ENCODE measurements at regions not wholly inside any gene's neighbourhood (a gene's known extent, or its start where the extent isn't known, plus 50 kb on each side); places are given as distances from the start of the nearest gene placed in this dataset.

DNA sequence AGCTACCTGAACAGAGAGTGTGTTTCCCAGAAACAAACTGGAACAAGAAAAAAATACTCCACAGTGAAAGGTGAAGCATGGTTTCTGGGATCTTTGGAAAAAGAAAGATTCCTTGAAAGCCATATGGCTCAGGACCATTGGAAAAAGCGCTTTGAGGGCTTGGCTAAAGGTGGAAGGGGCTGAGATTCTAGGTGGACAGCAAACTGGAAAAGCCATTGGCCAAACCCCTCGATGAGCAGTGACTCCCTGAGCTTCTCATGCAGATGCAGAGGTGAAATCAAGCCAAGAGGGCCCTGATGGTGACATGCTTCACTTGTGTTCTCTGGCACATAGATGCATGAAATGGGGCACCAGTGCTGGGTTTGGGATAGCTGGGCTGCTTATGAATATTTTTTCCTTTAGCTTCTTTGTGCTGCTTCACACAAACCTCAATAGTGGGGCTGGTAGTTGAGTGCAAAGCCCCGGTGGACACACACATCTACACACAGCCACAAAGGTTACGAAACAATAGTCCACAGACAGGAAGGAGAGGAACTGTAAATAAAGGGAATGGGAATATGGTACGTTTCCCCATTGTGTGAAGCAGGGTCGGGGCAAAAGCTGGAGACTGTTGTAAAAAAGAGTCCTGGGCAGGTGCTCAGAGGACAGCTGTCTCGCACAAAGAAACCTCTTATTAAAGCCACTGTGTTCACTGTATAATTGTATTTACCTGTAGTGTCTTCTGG, 117.8 kb downstream of the FOXA2 start:
- DNase-seq (ENCODE audit: low read depth in 2 of 2) = no peak

DNA sequence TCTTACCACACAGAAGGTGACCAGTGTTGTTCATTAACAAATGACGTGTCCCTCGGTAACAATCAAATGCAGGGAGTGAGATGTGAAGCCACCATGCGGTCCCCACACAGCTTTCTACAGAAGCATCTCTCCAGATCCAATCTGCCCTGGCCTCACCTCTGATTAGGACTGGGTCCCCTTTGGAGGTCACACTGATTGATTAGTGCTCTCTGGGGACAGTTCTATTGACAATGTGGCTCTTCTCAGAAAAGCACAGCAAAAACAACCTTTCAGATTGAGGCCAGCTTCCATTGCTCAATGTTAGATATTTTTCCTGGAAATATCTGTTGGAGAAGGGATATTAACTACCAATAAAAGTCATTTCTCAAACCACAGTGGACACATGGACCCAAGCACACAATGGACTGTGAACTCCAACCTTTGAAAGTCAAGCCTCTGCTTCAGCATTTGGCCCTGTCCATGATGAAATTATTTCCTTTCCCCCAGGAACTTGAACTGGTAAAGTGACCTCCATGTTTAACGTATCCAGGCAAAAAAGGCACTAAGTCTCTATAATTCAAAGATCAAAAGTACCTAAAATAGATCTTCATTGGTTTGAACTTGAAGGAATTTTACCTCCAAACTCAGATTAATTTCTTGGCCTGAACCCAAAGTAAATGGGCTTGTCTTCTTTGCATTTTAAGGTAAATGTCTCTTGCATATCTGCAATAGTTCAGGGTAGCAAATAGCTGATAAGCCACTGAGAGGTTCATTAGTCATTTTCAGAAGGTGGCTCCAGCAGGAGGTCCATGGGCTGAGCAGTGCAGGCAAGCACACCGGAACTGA, 118.5 kb downstream of the FOXA2 start:
- DNase-seq (ENCODE audit: low read depth in 2 of 2) = no peak

DNA sequence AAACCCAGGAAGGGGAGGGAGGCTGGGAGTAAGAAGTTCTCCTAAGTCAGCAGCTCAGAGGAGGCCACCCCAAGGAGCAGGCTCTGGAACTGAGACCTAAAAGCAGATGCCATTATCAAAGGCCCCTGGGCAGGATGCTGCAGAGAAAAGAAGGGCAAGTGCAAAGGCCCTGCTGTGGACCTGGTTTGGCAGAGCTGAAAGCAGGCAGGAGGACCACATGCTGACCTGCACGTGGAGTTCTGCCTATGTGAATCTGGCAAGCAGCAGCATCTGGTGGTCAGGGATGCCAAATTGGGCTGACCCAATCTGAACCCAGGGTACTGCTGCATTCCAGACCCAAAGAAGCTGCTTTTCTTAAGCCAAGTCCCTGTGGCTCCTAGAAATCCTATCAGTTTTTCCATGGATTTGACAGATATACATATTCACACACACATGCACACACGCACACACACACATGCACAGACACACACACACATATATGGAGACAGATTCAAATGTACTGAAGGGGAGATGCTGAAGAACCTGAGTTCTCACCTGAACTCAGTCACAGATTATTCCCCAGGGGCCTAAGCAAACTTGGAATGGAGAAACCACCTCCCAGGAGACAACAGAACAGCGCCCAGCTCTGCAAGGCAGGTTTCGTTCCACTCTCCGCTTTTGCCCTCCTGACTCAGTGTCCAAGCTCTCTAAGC, 119.9 kb downstream of the FOXA2 start:
- no peak for DNase-seq (ENCODE audit: low read depth in 2 of 2)

DNA sequence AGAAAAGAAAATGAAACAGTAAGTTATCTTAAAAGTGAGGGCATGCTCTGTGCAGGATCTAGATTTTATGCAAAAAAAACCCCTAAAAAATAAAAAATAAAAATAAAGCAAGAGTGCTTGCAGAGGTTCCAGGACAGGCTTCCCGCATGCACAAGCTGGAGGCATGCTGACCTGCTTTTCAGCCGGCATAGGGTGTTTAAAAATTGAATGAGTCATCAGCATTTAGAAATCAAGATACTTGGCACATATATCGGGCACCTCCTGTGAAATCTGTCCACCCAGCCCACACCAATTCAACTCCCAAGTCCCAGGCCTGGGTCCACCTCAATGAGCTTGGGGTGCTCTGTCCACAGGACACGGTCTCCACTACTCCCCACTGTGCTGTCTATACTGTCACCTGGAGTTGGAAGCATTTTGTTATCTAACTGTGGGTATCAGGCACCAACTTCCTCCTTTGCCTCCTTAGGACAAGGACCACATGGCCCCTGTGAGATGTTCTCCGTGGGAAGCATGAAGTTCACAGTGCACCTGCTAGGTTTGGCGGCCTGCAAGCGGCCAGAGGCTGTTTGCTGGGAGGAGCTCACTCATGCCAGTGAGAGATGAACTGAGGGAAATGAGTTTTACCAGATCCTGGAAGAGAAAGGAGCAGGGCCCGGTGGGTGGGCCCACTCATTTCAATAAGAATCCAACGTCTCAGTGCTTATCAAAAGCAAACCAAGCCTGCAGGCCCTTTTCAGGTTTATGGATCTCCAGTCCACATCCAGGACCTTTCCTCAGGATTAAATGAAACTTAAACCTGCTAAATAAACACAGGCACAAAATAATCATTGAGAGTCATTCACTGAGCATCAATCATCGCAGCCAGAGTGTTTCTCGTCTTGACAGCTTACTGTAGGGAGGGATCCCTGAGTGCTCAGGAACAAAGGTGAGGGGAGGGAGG, 121.1 kb downstream of the FOXA2 start:
- no peak for DNase-seq (ENCODE audit: low read depth in 2 of 2)

DNA sequence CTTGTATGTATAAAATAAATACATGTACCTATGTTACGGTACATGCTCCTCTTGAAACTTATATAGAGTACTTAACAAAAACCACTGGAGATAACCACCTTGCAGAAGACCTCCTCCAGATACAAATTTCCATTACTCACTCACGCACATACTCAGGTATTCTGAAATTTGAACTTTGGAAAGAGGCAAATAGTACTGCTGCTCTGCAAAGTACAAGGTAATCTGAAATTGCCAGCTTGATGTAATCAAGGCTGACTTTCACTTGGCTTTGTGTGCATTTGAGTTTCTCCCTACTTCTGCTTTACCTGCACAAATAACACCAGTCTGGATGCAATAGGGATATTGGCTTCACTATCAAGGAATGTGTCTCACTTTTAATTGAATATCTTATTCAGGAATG, 123.6 kb downstream of the FOXA2 start:
- DNase-seq (ENCODE audit: low read depth in 2 of 2) = no peak

DNA sequence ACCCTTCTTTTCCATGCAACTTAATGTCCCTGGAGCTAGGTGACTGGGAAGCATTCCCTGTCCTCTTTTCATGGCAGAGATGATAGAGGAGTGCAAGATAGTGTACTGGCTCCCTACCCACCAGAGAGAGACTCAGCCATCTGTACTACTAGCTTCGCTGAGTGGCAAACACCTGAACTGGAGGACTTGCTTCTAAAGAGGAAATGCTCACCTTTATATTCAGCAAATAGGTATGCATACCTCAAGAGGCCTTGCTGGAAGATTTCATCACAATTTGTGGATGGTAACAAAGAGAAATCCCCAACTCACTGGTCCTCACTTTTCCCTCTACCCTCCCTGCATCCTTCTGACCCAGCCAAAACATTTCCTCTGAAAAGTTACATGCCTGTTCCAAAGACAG, 124.1 kb downstream of the FOXA2 start:
- DNase-seq (ENCODE audit: low read depth in 2 of 2) = no peak

DNA sequence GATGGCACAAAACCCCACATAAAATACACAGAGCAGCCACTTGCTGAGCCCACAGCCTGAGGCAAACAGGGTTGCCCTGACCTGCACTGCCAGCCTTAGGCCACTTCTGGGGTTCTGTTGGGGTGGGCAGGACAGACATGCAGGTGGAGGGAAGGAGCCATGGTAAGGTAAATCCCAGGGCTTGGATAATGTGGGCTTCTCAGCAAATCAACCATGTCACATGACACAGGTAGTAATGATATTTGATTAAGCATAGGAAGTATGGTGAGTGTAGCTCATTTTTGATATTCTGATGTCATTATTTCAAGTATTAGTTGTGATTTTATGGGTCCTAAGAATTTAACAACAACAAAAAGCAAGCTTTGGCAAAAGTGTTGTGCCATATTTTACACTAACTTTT, 124.6 kb downstream of the FOXA2 start:
- DNase-seq (ENCODE audit: low read depth in 2 of 2) = no peak

DNA sequence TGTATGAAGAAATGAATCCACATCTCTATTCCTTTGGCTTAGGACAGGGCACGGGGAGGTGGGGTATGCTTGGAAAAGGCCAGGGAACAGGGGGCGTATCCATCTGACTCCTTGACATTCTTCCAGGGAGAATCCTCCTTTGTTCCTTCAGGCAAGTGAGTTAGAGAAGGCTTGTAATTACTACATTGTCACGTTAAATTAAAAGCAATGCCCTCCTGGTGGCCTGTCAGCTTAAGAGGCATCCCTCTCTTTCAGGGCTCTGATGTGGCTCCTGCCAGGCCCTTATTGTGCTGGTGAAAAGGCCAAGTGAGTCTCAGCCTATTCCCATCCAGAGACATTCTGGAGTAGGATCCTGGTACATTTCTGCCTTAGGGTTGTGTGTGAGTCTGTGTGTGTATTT, 128.3 kb downstream of the FOXA2 start:
- DNase-seq (ENCODE audit: low read depth in 2 of 2) = no peak

DNA sequence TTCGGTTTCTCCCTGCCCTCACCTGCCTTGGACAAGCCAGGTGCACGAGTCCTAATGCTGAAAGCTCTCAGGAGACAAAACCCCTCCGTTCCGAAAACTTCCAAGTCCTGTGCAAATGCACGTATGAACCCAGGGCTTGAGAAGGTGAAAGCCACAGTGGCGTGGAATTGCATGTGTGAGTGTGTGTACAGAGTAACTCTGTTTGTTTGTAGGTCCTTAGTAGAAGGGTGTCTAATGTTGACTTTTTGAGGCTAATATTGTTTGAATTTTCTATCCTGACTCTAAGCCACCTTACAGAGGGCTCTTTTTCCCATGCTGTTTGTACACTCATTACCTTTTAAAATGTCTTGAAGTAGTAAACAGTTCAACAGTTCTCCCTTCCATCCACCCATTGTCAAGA, 129.1 kb downstream of the FOXA2 start:
- no peak for DNase-seq (ENCODE audit: low read depth in 2 of 2)

DNA sequence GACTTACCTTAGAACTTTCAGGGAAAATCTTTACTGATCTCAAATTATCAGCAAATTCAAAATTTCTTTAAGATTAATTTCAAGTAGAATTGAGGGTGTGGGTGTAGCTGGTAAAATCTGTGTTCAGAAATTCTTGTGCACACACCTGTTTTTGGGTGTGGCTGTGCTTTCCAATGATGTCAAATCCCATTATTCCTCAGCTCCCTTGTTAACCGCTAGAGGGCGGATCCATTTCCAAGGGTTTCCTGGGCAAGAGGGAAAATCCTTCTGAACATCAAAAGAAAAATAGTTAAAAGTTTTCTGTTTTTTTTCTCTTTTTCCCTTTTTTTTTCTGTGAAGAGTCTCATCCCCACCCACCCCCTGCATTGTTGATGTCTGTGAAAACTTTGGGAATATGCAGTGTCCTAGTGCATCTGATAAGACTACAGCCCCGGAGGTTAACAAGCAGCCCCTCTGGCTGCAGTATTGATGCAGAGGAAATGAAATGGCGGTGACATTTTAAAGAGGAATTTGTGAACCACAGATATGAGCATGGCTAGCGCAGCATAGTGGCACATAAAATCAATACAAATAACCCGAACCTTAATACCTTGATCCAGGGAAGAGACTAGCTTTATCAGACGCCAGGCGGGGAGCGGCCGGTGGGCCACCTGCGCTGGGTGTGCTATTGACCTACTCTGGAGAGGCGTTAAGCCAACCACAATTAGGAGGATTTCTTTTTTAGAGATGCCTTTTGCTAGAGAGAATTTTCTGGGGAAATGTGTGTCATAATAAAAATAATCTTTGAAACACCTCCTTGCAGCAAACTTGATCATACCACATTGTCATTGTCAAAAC, 130.9 kb downstream of the FOXA2 start:
- no peak for DNase-seq (ENCODE audit: low read depth in 2 of 2)

DNA sequence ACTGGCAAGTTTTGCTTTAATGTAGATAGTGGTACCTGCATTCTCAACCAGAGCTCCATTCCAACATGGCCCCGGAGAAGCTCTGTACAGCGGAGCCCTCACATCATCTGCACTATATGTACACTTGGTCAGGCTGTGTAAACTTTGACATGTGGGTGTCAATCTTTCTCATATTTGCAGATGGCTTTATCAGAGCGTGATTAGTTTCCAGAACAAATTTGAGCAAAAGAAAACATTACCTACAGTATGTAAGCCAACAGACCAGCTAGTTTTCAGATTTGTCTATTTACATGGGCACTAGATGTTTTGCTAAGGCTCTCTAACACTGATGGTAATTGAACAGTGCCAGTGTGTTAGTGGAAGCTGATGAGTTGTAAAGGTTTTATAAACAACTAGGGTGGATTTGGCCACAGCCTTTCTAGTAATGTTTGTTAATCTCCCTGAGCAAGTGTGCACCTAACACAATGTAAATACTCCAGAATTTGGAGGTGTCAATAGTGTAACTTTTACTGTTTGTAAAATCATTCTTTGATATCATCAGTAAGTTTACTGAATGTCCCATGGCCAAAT, 131.8 kb downstream of the FOXA2 start:
- no peak for DNase-seq (ENCODE audit: low read depth in 2 of 2)

DNA sequence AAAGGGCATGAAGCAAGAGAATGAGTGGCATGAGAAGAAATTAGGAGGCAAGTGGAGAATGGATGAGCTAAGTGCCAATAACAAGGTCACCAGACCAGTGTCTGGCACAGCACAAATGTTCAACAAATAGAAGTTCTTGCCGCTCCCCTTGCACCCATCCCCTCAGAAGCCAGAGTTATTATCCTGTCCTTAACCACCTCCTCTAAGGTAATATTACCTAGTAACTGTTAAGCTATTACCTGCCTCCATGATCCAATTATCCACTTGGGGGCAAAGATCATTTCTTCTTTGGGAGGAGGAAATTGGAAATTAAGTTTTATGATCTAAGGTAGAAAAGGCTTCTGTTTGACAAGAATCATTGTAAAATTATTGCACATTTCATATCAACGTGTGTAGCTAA, 133.8 kb downstream of the FOXA2 start:
- no peak for DNase-seq (ENCODE audit: low read depth in 2 of 2)

DNA sequence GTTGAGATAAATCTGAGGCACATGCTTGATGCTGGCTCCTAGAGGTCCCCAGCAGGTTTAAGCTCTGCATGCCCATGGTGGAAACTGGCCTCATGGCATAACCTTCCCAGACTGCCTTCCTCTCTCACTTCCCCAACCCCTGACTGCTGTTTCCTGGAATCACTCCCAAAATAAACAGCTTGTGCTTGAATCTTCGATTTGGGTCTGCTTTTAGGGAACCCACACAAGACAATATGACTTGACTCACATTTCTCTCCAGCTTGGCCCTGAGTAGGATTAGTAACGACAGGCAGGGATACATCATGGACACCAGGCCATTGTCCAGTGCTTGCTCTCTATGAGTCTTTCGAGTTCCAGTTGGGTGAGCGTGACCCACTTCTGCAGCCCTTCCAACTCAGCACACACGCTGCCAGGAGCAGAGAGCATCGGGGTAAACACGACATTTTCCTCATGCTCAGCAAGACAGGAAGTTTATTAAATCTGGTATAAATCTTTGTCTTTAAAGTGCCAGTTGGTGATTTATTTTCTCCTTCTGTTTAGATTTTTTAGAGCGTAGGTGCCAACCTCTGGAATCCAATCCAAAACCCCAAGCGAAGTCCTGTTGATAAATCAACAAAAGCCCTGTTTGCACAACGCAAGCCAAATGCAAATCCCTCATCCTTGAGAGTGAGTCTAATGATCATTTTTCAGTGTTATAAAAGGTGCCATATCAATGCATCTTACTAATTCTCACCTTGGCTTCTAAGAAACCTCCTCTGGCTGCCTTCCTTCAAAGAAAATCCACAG, 135.0 kb downstream of the FOXA2 start:
- no peak for DNase-seq (ENCODE audit: low read depth in 2 of 2)

DNA sequence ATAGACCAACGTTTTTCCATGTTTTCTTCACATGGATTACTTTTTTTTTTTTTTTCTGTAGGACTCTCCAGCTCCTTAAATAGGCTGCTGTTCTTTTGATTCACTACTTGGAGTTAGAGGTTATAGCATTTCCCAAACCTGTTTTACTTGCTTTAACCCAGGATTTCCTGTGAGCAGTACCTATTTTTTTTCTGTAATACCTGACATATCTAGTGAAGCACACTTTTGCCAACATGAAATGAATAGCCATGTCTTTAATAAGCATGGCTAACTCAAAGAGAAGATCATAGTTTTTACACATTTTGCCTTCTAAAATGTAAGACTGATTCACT, 137.0 kb downstream of the FOXA2 start:
- no peak for DNase-seq (ENCODE audit: low read depth in 2 of 2)

DNA sequence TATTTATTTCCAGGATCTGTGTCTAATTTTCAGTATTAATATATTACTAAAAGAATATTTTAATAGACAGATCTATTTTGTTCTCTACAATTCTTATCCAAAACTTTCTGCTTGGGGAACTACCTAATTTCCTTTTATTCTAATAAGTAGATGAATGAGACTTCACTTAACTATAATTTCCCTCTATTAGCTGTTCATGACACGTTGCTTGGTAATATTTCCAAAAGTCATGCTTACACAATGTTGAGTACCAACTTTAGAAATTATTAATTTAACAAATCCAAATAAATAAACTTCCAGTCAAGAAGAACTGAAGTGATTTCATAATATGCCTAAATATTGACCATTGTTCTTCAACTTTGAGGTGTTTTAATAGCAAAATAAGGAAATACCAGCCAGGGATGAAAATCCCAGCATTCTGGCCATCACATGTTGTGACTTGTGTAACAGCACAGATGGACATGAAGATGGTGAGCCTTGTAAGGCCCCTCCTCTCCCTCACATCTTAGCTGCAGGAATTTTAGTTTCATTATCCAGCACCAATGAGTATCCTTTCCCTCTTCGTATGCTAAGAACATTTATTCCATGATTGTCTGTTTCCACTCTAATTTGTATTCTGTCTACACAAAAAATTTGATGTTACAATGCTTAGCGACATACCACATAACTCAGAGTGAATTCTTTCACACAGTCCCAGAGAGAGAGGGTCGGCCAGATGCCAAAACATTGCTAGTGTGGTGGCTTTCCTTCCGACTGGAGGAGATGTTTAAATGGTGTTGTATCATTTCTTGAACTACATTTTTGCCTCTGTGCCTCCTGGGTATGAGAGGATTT, 137.5 kb downstream of the FOXA2 start:
- DNase-seq (ENCODE audit: low read depth in 2 of 2) = no peak

DNA sequence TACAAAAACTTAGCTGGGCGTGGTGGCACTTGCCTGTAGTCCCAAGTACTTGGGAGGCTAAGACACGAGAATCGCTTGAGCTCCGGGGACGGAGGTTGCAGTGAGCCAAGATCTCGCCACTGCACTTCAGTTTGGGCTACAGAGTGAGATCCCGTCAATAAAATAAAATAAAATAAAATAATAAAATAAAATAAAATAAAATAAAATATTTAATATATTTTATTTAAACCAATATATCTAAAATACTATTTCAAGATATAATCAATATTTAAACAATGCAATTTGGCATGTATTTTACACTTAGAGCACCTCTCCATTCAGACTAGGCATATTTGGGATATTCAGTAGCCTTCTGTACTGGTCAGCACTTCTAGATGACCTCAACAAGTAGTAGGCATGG, 142.1 kb downstream of the FOXA2 start:
- no peak for DNase-seq (ENCODE audit: low read depth in 2 of 2)

DNA sequence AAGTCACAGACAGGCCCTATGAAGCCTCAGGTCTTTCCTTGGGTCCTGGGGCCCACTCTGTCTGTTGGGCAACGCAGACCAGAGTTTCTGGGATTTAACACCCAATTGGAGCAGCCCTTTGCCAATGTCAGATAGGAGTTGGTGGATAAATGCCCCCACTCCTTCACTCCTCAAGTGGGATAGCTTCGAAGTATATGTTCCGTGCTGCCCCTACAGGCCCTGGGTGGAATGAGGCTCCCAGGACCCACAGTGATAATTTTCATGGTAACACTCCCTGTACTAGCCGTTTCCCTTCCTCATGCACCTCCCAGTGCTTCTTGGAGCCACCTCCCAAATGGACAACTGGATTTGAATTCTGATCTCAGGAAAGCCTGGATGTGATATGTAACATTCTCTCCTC, 145.4 kb downstream of the FOXA2 start:
- no peak for DNase-seq (ENCODE audit: low read depth in 2 of 2)

DNA sequence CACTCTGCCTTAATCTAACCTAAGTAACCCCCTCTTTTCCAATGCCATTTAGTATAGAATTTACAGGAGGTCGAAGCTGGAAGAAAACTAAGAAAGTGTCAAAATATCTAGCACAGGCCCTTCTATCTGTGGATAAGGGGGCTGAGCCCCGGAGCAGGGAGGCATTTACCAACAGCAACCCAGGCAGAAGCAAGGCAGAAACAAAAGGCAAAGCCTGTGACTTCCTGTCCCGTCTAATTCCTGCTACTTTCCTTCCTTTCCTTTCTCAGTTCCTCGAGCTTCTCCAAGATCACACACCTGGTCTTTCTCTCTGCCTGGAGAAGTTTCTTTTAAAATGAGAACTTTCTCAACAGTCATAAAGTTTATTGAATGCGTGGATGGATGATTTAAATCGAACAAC, 146.0 kb downstream of the FOXA2 start:
- no peak for DNase-seq (ENCODE audit: low read depth in 2 of 2)

DNA sequence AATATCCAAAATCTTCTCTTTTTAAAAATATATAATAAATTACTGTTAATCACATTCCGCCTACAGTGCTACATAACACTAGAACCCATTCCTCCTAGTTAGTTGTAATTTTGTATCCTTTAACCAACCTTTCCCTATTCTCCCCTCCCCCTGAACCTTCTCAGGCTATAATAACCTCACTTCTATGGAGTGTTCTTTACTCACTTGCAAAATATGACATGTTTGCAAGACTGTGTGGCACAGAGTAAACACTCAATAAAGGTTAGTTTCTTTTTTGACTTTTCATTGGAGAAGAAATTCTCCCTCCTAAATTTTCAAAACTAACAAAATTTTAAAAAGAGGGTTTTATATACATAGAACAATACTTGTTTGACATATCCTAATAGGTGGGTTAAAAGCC, 147.0 kb downstream of the FOXA2 start:
- DNase-seq (ENCODE audit: low read depth in 2 of 2) = no peak

Data from stimulated activated CD4-positive, alpha-beta T cell treated with anti-CD3 and anti-CD28 coated beads, Interleukin-1b, Interleukin-23, amount 100 ng/mL, for 4 hours (primary cell).